ENCODE measurements at regions not wholly inside any gene's neighbourhood (a gene's known extent, or its start where the extent isn't known, plus 50 kb on each side); places are given as distances from the start of the nearest gene placed in this dataset.

DNA sequence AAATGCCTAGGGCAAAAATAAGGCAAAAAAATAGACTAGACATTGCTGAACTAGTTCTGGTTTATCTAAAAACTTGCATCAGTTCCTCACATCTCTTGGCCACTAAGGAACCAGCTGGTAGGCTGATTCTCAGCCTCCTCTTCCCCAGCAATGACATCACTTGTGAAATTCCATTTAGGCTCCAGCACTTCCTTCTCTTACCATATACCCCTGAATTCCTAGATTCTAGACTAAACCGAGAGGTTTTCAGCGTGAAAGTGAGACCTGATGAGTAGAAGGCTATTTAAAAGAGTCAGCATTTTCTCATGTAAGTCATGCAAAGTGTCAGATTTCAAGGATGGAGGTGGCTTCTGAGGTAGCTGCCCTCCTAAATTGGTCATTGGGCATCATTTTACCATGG, 247.1 kb upstream of the CDIN1 start:
- TF ChIP-seq POLR2A (IDR thresholded peaks at IDR 0.05) = no peak
- TF ChIP-seq, protein P1, sequence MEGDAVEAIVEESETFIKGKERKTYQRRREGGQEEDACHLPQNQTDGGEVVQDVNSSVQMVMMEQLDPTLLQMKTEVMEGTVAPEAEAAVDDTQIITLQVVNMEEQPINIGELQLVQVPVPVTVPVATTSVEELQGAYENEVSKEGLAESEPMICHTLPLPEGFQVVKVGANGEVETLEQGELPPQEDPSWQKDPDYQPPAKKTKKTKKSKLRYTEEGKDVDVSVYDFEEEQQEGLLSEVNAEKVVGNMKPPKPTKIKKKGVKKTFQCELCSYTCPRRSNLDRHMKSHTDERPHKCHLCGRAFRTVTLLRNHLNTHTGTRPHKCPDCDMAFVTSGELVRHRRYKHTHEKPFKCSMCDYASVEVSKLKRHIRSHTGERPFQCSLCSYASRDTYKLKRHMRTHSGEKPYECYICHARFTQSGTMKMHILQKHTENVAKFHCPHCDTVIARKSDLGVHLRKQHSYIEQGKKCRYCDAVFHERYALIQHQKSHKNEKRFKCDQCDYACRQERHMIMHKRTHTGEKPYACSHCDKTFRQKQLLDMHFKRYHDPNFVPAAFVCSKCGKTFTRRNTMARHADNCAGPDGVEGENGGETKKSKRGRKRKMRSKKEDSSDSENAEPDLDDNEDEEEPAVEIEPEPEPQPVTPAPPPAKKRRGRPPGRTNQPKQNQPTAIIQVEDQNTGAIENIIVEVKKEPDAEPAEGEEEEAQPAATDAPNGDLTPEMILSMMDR (IDR thresholded peaks at IDR 0.05) = no peak

Data from tibial nerve (tissue), 3 donors.